Hepatocyte (in vitro differentiated cells): ENCODE measurements at regions not wholly inside any gene's neighbourhood (a gene's known extent, or its start where the extent isn't known, plus 50 kb on each side); places are given as distances from the start of the nearest gene placed in this dataset.

Source experiments
- DNase-seq: peaks from one replicate; pipeline ENCODE4 v3.0.0-alpha.2; 2016; ENCODE audit warnings: low spot score
- H2AFZ ChIP-seq: fragments of 200-600 bp; sonication (generic); 2 replicates; pipeline ENCODE4 v1.6.0; 2016; ENCODE audit warnings: antibody characterized with exemption, mild to moderate bottlenecking
- H3K27ac ChIP-seq: fragments of 200-600 bp; sonication (generic); 2 replicates; pipeline ENCODE4 v1.5.1; 2016; ENCODE audit warnings: mild to moderate bottlenecking
- H3K27me3 ChIP-seq: fragments of 200-600 bp; sonication (generic); 2 replicates; pipeline ENCODE4 v1.6.1; 2016
- H3K36me3 ChIP-seq: fragments of 200-600 bp; sonication (generic); replicated peaks from 2 replicates; pipeline ENCODE4 v1.5.1; 2016; ENCODE audit warnings: low read depth; ENCODE audit not compliant: insufficient read depth
- H3K4me1 ChIP-seq: fragments of 200-600 bp; sonication (generic); 2 replicates; pipeline ENCODE4 v1.5.1; 2016; ENCODE audit warnings: mild to moderate bottlenecking, moderate library complexity; ENCODE audit not compliant: insufficient read depth
- H3K4me2 ChIP-seq: fragments of 200-600 bp; sonication (generic); 2 replicates; pipeline ENCODE4 v1.6.0; 2016
- H3K4me3 ChIP-seq: fragments of 200-600 bp; sonication (generic); 2 replicates; pipeline ENCODE4 v1.5.1; 2016; ENCODE audit warnings: mild to moderate bottlenecking
- H3K79me2 ChIP-seq: fragments of 200-600 bp; sonication (generic); 2 replicates; pipeline ENCODE4 v1.6.0; 2017; ENCODE audit warnings: mild to moderate bottlenecking
- H3K9me2 ChIP-seq: fragments of 200-600 bp; sonication (generic); replicated peaks from 2 replicates; pipeline ENCODE4 v1.6.0; 2017; ENCODE audit warnings: mild to moderate bottlenecking; ENCODE audit not compliant: insufficient read depth
- H3K9me3 ChIP-seq: fragments of 200-600 bp; sonication (generic); 2 replicates; pipeline ENCODE4 v1.5.1; 2016; ENCODE audit warnings: low read depth, mild to moderate bottlenecking
- H4K20me1 ChIP-seq: fragments of 200-600 bp; sonication (generic); 2 replicates; pipeline ENCODE4 v1.6.0; 2016; ENCODE audit warnings: mild to moderate bottlenecking; ENCODE audit not compliant: insufficient read depth, poor library complexity, severe bottlenecking
- EZH2 ChIP-seq: fragments of 200-600 bp; sonication (generic); IDR thresholded peaks from 2 replicates; pipeline ENCODE4 v1.6.1; 2016; ENCODE audit warnings: antibody characterized with exemption, mild to moderate bottlenecking, borderline replicate concordance
- EZH2phosphoT487 ChIP-seq: fragments of 200-600 bp; sonication (generic); IDR thresholded peaks from one replicate; pipeline ENCODE4 v1.6.1; 2018; ENCODE audit warnings: antibody characterized with exemption, mild to moderate bottlenecking, low read depth, moderate library complexity; ENCODE audit not compliant: unreplicated experiment, severe bottlenecking
- WGBS: methylation state at CpG from one replicate; pipeline ENCODE4 v1.1.6; 2016; ENCODE audit warnings: low lambda C conversion rate; ENCODE audit errors: missing lambda C conversion rate; 5-methylcytosine and 5-hydroxymethylcytosine counted together
- TF ChIP-seq, protein P1 (sequence below): fragments of 200-600 bp; sonication (generic); IDR thresholded peaks from 2 replicates; pipeline ENCODE4 v1.5.1; 2016; ENCODE audit warnings: antibody characterized with exemption, mild to moderate bottlenecking; ENCODE audit not compliant: poor library complexity

DNA sequence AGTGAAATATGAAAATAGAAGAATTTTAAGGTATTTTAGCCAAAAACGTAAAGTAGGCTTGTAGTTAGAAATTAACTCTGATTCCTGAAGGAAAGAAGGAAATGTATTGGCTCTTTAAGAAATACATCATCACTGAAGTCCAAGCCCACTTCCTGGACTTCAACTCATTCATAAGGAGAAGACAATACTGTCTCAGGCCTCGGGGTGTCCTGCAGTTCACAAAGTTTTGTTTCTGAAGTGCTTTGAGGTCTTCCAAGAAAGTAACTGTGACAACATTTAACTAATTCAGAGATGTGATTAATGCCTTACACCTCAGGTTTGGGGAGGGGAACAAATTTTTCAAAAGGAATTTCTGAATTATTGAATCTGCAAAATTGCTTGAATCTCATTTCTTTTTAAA is 65.8 kb upstream of the STARD13 start:
- TF ChIP-seq EZH2phosphoT487 = no peak
- no peak for TF ChIP-seq EZH2
- TF ChIP-seq, protein P1, sequence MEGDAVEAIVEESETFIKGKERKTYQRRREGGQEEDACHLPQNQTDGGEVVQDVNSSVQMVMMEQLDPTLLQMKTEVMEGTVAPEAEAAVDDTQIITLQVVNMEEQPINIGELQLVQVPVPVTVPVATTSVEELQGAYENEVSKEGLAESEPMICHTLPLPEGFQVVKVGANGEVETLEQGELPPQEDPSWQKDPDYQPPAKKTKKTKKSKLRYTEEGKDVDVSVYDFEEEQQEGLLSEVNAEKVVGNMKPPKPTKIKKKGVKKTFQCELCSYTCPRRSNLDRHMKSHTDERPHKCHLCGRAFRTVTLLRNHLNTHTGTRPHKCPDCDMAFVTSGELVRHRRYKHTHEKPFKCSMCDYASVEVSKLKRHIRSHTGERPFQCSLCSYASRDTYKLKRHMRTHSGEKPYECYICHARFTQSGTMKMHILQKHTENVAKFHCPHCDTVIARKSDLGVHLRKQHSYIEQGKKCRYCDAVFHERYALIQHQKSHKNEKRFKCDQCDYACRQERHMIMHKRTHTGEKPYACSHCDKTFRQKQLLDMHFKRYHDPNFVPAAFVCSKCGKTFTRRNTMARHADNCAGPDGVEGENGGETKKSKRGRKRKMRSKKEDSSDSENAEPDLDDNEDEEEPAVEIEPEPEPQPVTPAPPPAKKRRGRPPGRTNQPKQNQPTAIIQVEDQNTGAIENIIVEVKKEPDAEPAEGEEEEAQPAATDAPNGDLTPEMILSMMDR = no peak

DNA sequence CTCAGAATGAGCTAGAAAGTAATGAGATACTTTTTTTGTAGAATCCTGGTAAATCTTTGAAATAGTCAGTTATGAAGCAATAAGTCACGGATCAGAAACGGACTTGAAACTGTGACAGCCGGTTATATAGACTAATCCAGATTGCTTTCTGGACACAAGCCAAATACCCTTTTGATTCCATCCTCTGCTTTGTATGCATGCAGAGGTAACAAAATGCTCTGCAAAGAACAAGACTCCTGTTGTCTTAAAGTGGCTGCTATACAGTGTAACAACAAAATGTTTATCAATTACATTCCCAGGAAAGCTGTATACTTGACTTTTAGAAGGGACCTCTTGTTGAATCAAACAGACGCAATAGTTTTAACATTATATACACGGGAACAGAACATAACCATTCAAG is 66.5 kb upstream of the STARD13 start:
- no peak overlapping the region for H3K4me3 ChIP-seq
- no peaks in the 10 kb centered on the region for H3K79me2 ChIP-seq
- H3K9me2 ChIP-seq = no peaks in the 10 kb centered on the region
- 59% methylated on average over 5 of the region's 5 CpGs for WGBS
- no peaks in the 10 kb centered on the region for H3K4me1 ChIP-seq
- H4K20me1 ChIP-seq = no peaks in the 10 kb centered on the region
- H3K36me3 ChIP-seq = no peaks in the 10 kb centered on the region
- TF ChIP-seq EZH2 = no peak
- H3K27me3 ChIP-seq = peaks cover 10% of the 10 kb centered on the region
- no peak overlapping the region for H2AFZ ChIP-seq
- no peak overlapping the region for H3K4me2 ChIP-seq
- DNase-seq = peak; percentile 19
- no peaks in the 10 kb centered on the region for H3K9me3 ChIP-seq
- no peak overlapping the region for H3K27ac ChIP-seq

More for the DNA sequence above, 65.8 kb upstream of the STARD13 start:
- WGBS = 58% methylated on average over 2 of the region's 2 CpGs
- H3K36me3 ChIP-seq = no peaks in the 10 kb centered on the region
- H3K79me2 ChIP-seq = no peaks in the 10 kb centered on the region
- H3K27ac ChIP-seq = no peak overlapping the region
- no peak overlapping the region for H3K4me3 ChIP-seq
- no peaks in the 10 kb centered on the region for H3K9me2 ChIP-seq
- no peaks in the 10 kb centered on the region for H3K9me3 ChIP-seq
- peaks cover 10% of the 10 kb centered on the region for H3K27me3 ChIP-seq
- no peak overlapping the region for H3K4me2 ChIP-seq
- no peak for DNase-seq
- no peak overlapping the region for H2AFZ ChIP-seq
- no peaks in the 10 kb centered on the region for H4K20me1 ChIP-seq
- no peaks in the 10 kb centered on the region for H3K4me1 ChIP-seq

- no peaks in the 10 kb centered on the region for H3K9me3 ChIP-seq
- H3K4me3 ChIP-seq = no peak overlapping the region
- peaks cover 10% of the 10 kb centered on the region for H3K27me3 ChIP-seq
- no peak overlapping the region for H3K27ac ChIP-seq
- TF ChIP-seq EZH2 = no peak
- TF ChIP-seq, protein P1 = no peak
- no peak for TF ChIP-seq EZH2phosphoT487
- H4K20me1 ChIP-seq = no peaks in the 10 kb centered on the region
- 93% methylated on average over 5 of the region's 5 CpGs for whole genome bisulfite sequencing
- DNase-seq = no peak
- H3K4me1 ChIP-seq = no peaks in the 10 kb centered on the region
- no peaks in the 10 kb centered on the region for H3K9me2 ChIP-seq
- no peak overlapping the region for H3K4me2 ChIP-seq
- no peaks in the 10 kb centered on the region for H3K79me2 ChIP-seq
- no peak overlapping the region for H2AFZ ChIP-seq
- H3K36me3 ChIP-seq = no peaks in the 10 kb centered on the region
Observed at GRCh38 chr13:33352526-33352925, 67.0 kb upstream of the STARD13 start.

GRCh38 chr13:33353210-33353609 is 67.7 kb upstream of the STARD13 start:
- no peak overlapping the region for H2AFZ ChIP-seq
- TF ChIP-seq, protein P1 = no peak
- TF ChIP-seq EZH2phosphoT487 (no peak), EZH2 (no peak)
- H3K36me3 ChIP-seq = no peaks in the 10 kb centered on the region
- no peaks in the 10 kb centered on the region for H4K20me1 ChIP-seq
- 84% methylated on average over 4 of the region's 4 CpGs for WGBS
- H3K9me2 ChIP-seq = no peaks in the 10 kb centered on the region
- no peak overlapping the region for H3K4me3 ChIP-seq
- H3K4me1 ChIP-seq = no peaks in the 10 kb centered on the region
- no peaks in the 10 kb centered on the region for H3K9me3 ChIP-seq
- no peaks in the 10 kb centered on the region for H3K79me2 ChIP-seq
- peaks cover 10% of the 10 kb centered on the region for H3K27me3 ChIP-seq
- H3K4me2 ChIP-seq = no peak overlapping the region
- no peak overlapping the region for H3K27ac ChIP-seq
- no peak for DNase-seq
